MM.1S (cell line): ENCODE measurements at regions not wholly inside any gene's neighbourhood (a gene's known extent, or its start where the extent isn't known, plus 50 kb on each side); places are given as distances from the start of the nearest gene placed in this dataset.

Source experiments
- EZH2 ChIP-seq: fragments of 300-600 bp; sonication (generic); optimal IDR thresholded peaks from 2 replicates; pipeline ENCODE3; 2017; ENCODE audit warnings: low read depth, mild to moderate bottlenecking, antibody characterized with exemption, low read length, mixed read lengths
- EZH2phosphoT487 ChIP-seq: fragments of 300-600 bp; sonication (generic); IDR thresholded peaks from 2 replicates; pipeline ENCODE4 v1.6.1; 2018; ENCODE audit warnings: antibody characterized with exemption, low read length
- TF ChIP-seq, protein P1 (sequence below): fragments of 300-600 bp; sonication (generic); IDR thresholded peaks from 2 replicates; pipeline ENCODE4 v1.5.1; 2016; ENCODE audit warnings: antibody characterized with exemption, low read length, mixed read lengths

DNA sequence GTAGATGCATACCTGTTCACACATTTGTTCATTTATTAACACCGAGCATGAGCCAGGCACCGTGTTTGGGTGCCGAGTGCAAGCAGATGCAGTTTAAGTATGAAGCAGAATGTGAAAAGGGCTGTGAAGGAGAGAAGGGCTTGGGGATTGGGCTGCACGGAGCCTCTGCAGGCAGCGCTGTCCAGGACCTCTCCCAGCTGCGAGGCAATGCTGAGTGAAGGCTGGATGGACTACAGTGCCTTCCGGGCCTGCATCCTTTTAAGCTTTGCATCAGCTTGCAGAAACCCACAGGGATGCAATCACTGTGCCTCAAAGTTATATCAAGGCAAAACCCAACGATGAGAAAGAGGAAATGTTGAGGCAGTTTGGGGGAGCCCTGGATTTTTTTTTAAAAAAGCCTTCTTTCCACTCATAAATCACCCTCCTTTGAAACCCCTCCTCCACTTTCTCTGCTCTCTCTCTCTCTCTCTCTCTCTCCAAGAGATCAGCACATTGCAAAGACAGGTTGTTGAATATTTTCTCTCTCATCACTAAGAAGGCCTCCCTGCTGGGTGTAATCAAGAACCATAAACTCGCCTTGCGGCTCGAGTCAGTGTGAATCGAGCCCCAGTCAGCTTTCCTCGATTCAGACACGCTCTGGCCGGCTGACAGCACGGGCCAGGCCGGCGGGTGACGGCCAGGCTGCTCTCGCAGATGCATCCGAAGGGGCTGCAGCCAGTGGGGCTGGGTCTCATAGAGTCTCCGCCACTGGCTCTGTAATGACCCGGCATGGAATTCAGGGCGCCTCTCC lies 89.2 kb upstream of the POU3F1 start:
- TF ChIP-seq, protein P1, sequence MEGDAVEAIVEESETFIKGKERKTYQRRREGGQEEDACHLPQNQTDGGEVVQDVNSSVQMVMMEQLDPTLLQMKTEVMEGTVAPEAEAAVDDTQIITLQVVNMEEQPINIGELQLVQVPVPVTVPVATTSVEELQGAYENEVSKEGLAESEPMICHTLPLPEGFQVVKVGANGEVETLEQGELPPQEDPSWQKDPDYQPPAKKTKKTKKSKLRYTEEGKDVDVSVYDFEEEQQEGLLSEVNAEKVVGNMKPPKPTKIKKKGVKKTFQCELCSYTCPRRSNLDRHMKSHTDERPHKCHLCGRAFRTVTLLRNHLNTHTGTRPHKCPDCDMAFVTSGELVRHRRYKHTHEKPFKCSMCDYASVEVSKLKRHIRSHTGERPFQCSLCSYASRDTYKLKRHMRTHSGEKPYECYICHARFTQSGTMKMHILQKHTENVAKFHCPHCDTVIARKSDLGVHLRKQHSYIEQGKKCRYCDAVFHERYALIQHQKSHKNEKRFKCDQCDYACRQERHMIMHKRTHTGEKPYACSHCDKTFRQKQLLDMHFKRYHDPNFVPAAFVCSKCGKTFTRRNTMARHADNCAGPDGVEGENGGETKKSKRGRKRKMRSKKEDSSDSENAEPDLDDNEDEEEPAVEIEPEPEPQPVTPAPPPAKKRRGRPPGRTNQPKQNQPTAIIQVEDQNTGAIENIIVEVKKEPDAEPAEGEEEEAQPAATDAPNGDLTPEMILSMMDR, result no peak
- TF ChIP-seq EZH2 (no peak), EZH2phosphoT487 (no peak)
